Eye (tissue), 1 donor: ENCODE measurements at regions not wholly inside any gene's neighbourhood (a gene's known extent, or its start where the extent isn't known, plus 50 kb on each side); places are given as distances from the start of the nearest gene placed in this dataset.
A peak's percentile ranks its signal among the peaks of the same experiment; 100 is the strongest.
"Not testable (repeated sequence)": the region's sequence is repeated elsewhere in the genome, so short reads cannot be mapped to it uniquely, and the experiment has no call there.

Source experiments
- DNase-seq: peaks from one replicate; pipeline ENCODE4 v3.0.0-alpha.2; 2015

GRCh38 chr3:21995079-21995607, 244.1 kb upstream of the ZNF385D start:
- no peak for DNase-seq

GRCh38 chr3:22007368-22007767, 256.4 kb upstream of the ZNF385D start:
- DNase-seq = no peak

- DNase-seq = no peak
These were observed 260.0 kb upstream of the ZNF385D start for GRCh38 chr3:22010997-22011396.

- no peak for DNase-seq
These were observed 261.5 kb upstream of the ZNF385D start for GRCh38 chr3:22012471-22012870.

- DNase-seq = no peak
These were observed 262.6 kb upstream of the ZNF385D start for GRCh38 chr3:22013641-22014040.

- DNase-seq = no peak
These were observed 265.2 kb upstream of the ZNF385D start for GRCh38 chr3:22016197-22016596.

- DNase-seq = not testable (repeated sequence)
These were observed 273.6 kb upstream of the ZNF385D start for GRCh38 chr3:22024638-22025037.

- no peak for DNase-seq
These were observed 278.5 kb upstream of the ZNF385D start for GRCh38 chr3:22029480-22029879.

GRCh38 chr3:22039161-22039560, 288.2 kb upstream of the ZNF385D start:
- DNase-seq = no peak

GRCh38 chr3:22040150-22040549, 289.1 kb upstream of the ZNF385D start:
- no peak for DNase-seq

GRCh38 chr3:22045882-22046281, 294.9 kb upstream of the ZNF385D start:
- DNase-seq = peak; percentile 7

- DNase-seq = no peak
These were observed 312.5 kb upstream of the ZNF385D start for GRCh38 chr3:22063500-22063899.

- DNase-seq = no peak
These were observed 317.6 kb upstream of the ZNF385D start for GRCh38 chr3:22068619-22069018.

GRCh38 chr3:22088204-22088603, 337.2 kb upstream of the ZNF385D start:
- DNase-seq = no peak

GRCh38 chr3:22089284-22089683, 338.3 kb upstream of the ZNF385D start:
- peak; percentile 59 for DNase-seq

GRCh38 chr3:22091329-22091728, 340.3 kb upstream of the ZNF385D start:
- DNase-seq = no peak

- no peak for DNase-seq
These were observed 347.0 kb upstream of the ZNF385D start for GRCh38 chr3:22098021-22098420.

- DNase-seq = no peak
These were observed 350.3 kb upstream of the ZNF385D start for GRCh38 chr3:22101351-22101750.

- DNase-seq = no peak
These were observed 350.8 kb upstream of the ZNF385D start for GRCh38 chr3:22101811-22102210.

GRCh38 chr3:22103423-22103822, 352.4 kb upstream of the ZNF385D start:
- no peak for DNase-seq

- DNase-seq = no peak
These were observed 355.3 kb upstream of the ZNF385D start for GRCh38 chr3:22106213-22106896.

- no peak for DNase-seq
These were observed 360.2 kb upstream of the ZNF385D start for GRCh38 chr3:22111226-22111625.

- no peak for DNase-seq
These were observed 362.4 kb upstream of the ZNF385D start for GRCh38 chr3:22113453-22113852.

- no peak for DNase-seq
These were observed 364.6 kb upstream of the ZNF385D start for GRCh38 chr3:22115581-22115980.

GRCh38 chr3:22117091-22117490, 366.1 kb upstream of the ZNF385D start:
- peak; percentile 16 for DNase-seq
